GM23338 (cell line): ENCODE measurements at regions not wholly inside any gene's neighbourhood (a gene's known extent, or its start where the extent isn't known, plus 50 kb on each side); places are given as distances from the start of the nearest gene placed in this dataset.

Experiments
- CREB1 ChIP-seq: fragments of 250-450 bp; sonication (Bioruptor Pico); IDR thresholded peaks from 2 replicates; pipeline ENCODE4 v1.5.0; 2020; ENCODE audit warnings: low read depth, mild to moderate bottlenecking, moderate library complexity
- JUNB ChIP-seq: IDR thresholded peaks from one replicate; pipeline ENCODE4 v1.6.1; 2016; ENCODE audit warnings: antibody characterized with exemption; ENCODE audit not compliant: unreplicated experiment
- STAT1 ChIP-seq: IDR thresholded peaks from one replicate; pipeline ENCODE4 v1.6.1; 2016; ENCODE audit warnings: antibody characterized with exemption; ENCODE audit not compliant: unreplicated experiment
- ZNF331 ChIP-seq: fragments of 250-450 bp; sonication (Bioruptor Pico); IDR thresholded peaks from 2 replicates; pipeline ENCODE4 v1.5.0; 2020; ENCODE audit warnings: low read depth, mild to moderate bottlenecking, moderate library complexity
- TF ChIP-seq, protein P1 (sequence below): fragments of 250-450 bp; sonication (Bioruptor Pico); IDR thresholded peaks from 2 replicates; pipeline ENCODE4 v1.5.0; 2020; ENCODE audit warnings: mild to moderate bottlenecking, moderate library complexity
- TF ChIP-seq, protein P2 (sequence below): IDR thresholded peaks from 2 replicates; pipeline ENCODE4 v1.6.1; 2016; ENCODE audit warnings: antibody characterized with exemption
- TF ChIP-seq, protein P3 (sequence below), 2 experiments: fragments of 200-600 bp in 1 of 2; sonication (generic) in 1 of 2; conservative IDR thresholded peaks; 2 replicates each; pipeline versions ENCODE4 v1.5.1 to v1.6.1; 2016 to 2017; ENCODE audit warnings: antibody characterized with exemption in 2 of 2, low read depth in 2 of 2, mild to moderate bottlenecking in 2 of 2, moderate library complexity in 1 of 2

DNA sequence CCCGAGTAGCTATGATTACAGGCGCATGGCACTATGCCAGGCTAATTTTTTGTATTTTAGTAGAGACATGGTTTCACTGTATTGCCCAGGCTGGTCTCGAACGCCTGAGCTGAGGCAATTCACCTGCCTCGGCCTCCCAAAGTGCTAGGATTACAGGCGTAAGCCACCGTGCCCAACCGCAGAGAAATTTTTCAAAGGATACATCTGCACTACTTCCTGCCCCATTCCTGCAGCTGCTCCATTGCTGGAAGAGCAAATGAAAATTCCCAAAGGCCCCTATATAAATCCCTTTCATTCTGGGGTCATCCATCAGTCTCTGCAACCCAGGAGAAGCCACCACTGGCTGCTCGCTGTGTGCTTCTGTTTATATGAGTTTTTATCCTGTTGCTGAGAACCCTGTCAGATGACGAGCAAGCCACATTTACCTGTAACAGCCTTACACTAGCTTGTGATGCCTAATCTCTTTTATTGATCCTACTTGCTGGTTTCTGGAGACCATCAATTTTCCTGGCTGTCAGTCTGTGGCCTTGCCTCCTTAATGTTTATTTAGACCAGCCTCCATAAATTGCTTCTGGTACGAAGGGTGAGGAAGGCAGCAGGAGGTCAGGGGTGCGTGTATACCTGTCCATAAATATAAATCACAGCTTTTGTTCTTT lies 925.3 kb downstream of the TLE4 start (continued):
- TF ChIP-seq, protein P1, sequence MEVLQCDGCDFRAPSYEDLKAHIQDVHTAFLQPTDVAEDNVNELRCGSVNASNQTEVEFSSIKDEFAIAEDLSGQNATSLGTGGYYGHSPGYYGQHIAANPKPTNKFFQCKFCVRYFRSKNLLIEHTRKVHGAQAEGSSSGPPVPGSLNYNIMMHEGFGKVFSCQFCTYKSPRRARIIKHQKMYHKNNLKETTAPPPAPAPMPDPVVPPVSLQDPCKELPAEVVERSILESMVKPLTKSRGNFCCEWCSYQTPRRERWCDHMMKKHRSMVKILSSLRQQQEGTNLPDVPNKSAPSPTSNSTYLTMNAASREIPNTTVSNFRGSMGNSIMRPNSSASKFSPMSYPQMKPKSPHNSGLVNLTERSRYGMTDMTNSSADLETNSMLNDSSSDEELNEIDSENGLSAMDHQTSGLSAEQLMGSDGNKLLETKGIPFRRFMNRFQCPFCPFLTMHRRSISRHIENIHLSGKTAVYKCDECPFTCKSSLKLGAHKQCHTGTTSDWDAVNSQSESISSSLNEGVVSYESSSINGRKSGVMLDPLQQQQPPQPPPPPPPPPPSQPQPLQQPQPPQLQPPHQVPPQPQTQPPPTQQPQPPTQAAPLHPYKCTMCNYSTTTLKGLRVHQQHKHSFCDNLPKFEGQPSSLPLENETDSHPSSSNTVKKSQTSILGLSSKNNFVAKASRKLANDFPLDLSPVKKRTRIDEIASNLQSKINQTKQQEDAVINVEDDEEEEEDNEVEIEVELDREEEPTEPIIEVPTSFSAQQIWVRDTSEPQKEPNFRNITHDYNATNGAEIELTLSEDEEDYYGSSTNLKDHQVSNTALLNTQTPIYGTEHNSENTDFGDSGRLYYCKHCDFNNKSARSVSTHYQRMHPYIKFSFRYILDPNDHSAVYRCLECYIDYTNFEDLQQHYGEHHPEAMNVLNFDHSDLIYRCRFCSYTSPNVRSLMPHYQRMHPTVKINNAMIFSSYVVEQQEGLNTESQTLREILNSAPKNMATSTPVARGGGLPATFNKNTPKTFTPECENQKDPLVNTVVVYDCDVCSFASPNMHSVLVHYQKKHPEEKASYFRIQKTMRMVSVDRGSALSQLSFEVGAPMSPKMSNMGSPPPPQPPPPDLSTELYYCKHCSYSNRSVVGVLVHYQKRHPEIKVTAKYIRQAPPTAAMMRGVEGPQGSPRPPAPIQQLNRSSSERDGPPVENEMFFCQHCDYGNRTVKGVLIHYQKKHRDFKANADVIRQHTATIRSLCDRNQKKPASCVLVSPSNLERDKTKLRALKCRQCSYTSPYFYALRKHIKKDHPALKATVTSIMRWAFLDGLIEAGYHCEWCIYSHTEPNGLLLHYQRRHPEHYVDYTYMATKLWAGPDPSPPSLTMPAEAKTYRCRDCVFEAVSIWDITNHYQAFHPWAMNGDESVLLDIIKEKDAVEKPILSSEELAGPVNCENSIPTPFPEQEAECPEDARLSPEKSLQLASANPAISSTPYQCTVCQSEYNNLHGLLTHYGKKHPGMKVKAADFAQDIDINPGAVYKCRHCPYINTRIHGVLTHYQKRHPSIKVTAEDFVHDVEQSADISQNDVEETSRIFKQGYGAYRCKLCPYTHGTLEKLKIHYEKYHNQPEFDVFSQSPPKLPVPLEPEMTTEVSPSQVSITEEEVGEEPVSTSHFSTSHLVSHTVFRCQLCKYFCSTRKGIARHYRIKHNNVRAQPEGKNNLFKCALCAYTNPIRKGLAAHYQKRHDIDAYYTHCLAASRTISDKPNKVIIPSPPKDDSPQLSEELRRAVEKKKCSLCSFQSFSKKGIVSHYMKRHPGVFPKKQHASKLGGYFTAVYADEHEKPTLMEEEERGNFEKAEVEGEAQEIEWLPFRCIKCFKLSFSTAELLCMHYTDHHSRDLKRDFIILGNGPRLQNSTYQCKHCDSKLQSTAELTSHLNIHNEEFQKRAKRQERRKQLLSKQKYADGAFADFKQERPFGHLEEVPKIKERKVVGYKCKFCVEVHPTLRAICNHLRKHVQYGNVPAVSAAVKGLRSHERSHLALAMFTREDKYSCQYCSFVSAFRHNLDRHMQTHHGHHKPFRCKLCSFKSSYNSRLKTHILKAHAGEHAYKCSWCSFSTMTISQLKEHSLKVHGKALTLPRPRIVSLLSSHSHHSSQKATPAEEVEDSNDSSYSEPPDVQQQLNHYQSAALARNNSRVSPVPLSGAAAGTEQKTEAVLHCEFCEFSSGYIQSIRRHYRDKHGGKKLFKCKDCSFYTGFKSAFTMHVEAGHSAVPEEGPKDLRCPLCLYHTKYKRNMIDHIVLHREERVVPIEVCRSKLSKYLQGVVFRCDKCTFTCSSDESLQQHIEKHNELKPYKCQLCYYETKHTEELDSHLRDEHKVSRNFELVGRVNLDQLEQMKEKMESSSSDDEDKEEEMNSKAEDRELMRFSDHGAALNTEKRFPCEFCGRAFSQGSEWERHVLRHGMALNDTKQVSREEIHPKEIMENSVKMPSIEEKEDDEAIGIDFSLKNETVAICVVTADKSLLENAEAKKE (CRISPR knock-in tag) = no peak
- TF ChIP-seq, protein P2, sequence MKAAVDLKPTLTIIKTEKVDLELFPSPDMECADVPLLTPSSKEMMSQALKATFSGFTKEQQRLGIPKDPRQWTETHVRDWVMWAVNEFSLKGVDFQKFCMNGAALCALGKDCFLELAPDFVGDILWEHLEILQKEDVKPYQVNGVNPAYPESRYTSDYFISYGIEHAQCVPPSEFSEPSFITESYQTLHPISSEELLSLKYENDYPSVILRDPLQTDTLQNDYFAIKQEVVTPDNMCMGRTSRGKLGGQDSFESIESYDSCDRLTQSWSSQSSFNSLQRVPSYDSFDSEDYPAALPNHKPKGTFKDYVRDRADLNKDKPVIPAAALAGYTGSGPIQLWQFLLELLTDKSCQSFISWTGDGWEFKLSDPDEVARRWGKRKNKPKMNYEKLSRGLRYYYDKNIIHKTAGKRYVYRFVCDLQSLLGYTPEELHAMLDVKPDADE = no peak
- TF ChIP-seq STAT1 = no peak
- TF ChIP-seq CREB1 (CRISPR knock-in tag) = no peak
- no peak for TF ChIP-seq ZNF331 (CRISPR knock-in tag)
- no peak for TF ChIP-seq JUNB
- TF ChIP-seq, protein P3, sequence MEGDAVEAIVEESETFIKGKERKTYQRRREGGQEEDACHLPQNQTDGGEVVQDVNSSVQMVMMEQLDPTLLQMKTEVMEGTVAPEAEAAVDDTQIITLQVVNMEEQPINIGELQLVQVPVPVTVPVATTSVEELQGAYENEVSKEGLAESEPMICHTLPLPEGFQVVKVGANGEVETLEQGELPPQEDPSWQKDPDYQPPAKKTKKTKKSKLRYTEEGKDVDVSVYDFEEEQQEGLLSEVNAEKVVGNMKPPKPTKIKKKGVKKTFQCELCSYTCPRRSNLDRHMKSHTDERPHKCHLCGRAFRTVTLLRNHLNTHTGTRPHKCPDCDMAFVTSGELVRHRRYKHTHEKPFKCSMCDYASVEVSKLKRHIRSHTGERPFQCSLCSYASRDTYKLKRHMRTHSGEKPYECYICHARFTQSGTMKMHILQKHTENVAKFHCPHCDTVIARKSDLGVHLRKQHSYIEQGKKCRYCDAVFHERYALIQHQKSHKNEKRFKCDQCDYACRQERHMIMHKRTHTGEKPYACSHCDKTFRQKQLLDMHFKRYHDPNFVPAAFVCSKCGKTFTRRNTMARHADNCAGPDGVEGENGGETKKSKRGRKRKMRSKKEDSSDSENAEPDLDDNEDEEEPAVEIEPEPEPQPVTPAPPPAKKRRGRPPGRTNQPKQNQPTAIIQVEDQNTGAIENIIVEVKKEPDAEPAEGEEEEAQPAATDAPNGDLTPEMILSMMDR (conservative IDR thresholded peaks at IDR 0.05; ENCODE audit: low read depth in 2 of 2) = no peak
